ENCODE measurements at regions not wholly inside any gene's neighbourhood (a gene's known extent, or its start where the extent isn't known, plus 50 kb on each side); places are given as distances from the start of the nearest gene placed in this dataset.

GRCh38 chr2:12795851-12796250, 79.1 kb downstream of the TRIB2 start:
- in situ Hi-C loops (cut with MboI; ENCODE audit: low sequenced_read_pairs) = no loop called here
- DNase-seq (ENCODE audit: low spot score in 2 of 2) = no peak
- H3K4me1 ChIP-seq = no peaks in the 10 kb centered on the region

DNA sequence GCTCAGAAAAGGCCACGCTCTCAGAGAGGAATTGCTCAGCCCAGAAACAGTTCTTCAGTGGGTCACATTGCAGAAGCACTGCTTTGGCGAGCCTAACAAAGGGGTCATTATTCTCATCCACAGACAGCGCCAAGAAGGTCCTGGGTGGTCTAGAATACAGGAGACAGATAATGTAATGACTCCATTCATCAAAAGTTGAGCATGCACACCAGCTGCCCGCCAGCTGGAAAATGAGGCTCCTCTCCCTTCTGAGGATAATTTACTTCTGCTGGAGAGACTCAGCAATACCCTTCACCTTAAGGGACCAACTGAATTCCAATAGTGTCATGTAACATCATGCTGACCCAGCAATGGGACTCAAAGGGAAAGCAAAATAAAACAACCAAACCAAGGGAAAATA, 79.9 kb downstream of the TRIB2 start:
- in situ Hi-C loops (cut with MboI; ENCODE audit: low sequenced_read_pairs) = no loop called here
- H3K9me3 ChIP-seq = no peaks in the 10 kb centered on the region

More at GRCh38 chr2:12795851-12796250, 79.1 kb downstream of the TRIB2 start:
- H3K36me3 ChIP-seq (replicated peaks) = no peaks in the 10 kb centered on the region
- no peaks in the 10 kb centered on the region for H3K9me3 ChIP-seq
- H3K27me3 ChIP-seq (ENCODE audit: low read depth) = no peaks in the 10 kb centered on the region
- H3K4me3 ChIP-seq = no peak overlapping the region

GRCh38 chr2:12797815-12798214, 81.1 kb downstream of the TRIB2 start:
- no peaks in the 10 kb centered on the region for H3K36me3 ChIP-seq (replicated peaks)
- no peaks in the 10 kb centered on the region for H3K4me1 ChIP-seq
- H3K4me3 ChIP-seq = no peak overlapping the region
- in situ Hi-C loops (cut with MboI; ENCODE audit: low sequenced_read_pairs) = no loop called here
- no peaks in the 10 kb centered on the region for H3K9me3 ChIP-seq
- DNase-seq (ENCODE audit: low spot score in 2 of 2) = no peak
- H3K27me3 ChIP-seq (ENCODE audit: low read depth) = no peaks in the 10 kb centered on the region

More for the DNA sequence above, 79.9 kb downstream of the TRIB2 start:
- no peaks in the 10 kb centered on the region for H3K36me3 ChIP-seq (replicated peaks)
- DNase-seq (ENCODE audit: low spot score in 2 of 2) = no peak
- no peaks in the 10 kb centered on the region for H3K4me1 ChIP-seq
- no peaks in the 10 kb centered on the region for H3K27me3 ChIP-seq (ENCODE audit: low read depth)
- no peak overlapping the region for H3K4me3 ChIP-seq

DNA sequence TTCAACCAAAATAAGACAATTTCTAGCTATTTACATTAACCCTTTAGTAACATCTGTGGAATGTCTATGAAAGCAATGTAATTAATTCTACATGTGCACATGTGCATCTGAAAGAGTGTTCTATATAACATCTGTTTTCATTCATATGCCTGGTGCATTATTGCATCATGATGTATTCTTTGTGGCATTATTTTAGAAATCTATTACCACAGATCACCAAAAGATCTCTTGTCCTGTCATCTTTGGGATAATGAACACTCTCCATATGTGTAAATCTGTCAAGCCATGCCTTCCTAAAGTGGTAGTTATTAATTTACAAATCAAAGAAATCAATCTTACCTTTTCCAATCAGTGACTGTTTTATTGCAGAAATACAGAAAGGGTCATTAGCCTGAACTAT, 86.9 kb downstream of the TRIB2 start:
- no peak for DNase-seq (ENCODE audit: low spot score in 2 of 2)
- H3K36me3 ChIP-seq (replicated peaks) = no peaks in the 10 kb centered on the region
- H3K27me3 ChIP-seq (ENCODE audit: low read depth) = no peaks in the 10 kb centered on the region
- H3K4me1 ChIP-seq = no peaks in the 10 kb centered on the region
- no peaks in the 10 kb centered on the region for H3K9me3 ChIP-seq
- H3K4me3 ChIP-seq = no peak overlapping the region
- in situ Hi-C loops (cut with MboI; ENCODE audit: low sequenced_read_pairs) = no loop called here

GRCh38 chr2:12804091-12804856, 87.5 kb downstream of the TRIB2 start:
- no peaks in the 10 kb centered on the region for H3K9me3 ChIP-seq
- no peak overlapping the region for H3K4me3 ChIP-seq
- H3K4me1 ChIP-seq = no peaks in the 10 kb centered on the region
- no peaks in the 10 kb centered on the region for H3K27me3 ChIP-seq (ENCODE audit: low read depth)
- no peaks in the 10 kb centered on the region for H3K36me3 ChIP-seq (replicated peaks)
- in situ Hi-C loops (cut with MboI; ENCODE audit: low sequenced_read_pairs) = no loop called here
- no peak for DNase-seq (ENCODE audit: low spot score in 2 of 2)

- no peaks in the 10 kb centered on the region for H3K4me1 ChIP-seq
Measured at GRCh38 chr2:12805033-12805432, 88.3 kb downstream of the TRIB2 start.

GRCh38 chr2:12806549-12807242, 90.0 kb downstream of the TRIB2 start:
- no peaks in the 10 kb centered on the region for H3K27me3 ChIP-seq (ENCODE audit: low read depth)
- H3K4me1 ChIP-seq = no peaks in the 10 kb centered on the region
- H3K36me3 ChIP-seq (replicated peaks) = no peaks in the 10 kb centered on the region
- no peaks in the 10 kb centered on the region for H3K9me3 ChIP-seq
- no peak for DNase-seq (ENCODE audit: low spot score in 2 of 2)
- in situ Hi-C loops (cut with MboI; ENCODE audit: low sequenced_read_pairs) = no loop called here
- H3K4me3 ChIP-seq = no peak overlapping the region

More at GRCh38 chr2:12805033-12805432, 88.3 kb downstream of the TRIB2 start:
- H3K9me3 ChIP-seq = no peaks in the 10 kb centered on the region
- no peaks in the 10 kb centered on the region for H3K27me3 ChIP-seq (ENCODE audit: low read depth)
- H3K4me3 ChIP-seq = no peak overlapping the region
- no peak for DNase-seq (ENCODE audit: low spot score in 2 of 2)
- no peaks in the 10 kb centered on the region for H3K36me3 ChIP-seq (replicated peaks)
- in situ Hi-C loops (cut with MboI; ENCODE audit: low sequenced_read_pairs) = no loop called here

DNA sequence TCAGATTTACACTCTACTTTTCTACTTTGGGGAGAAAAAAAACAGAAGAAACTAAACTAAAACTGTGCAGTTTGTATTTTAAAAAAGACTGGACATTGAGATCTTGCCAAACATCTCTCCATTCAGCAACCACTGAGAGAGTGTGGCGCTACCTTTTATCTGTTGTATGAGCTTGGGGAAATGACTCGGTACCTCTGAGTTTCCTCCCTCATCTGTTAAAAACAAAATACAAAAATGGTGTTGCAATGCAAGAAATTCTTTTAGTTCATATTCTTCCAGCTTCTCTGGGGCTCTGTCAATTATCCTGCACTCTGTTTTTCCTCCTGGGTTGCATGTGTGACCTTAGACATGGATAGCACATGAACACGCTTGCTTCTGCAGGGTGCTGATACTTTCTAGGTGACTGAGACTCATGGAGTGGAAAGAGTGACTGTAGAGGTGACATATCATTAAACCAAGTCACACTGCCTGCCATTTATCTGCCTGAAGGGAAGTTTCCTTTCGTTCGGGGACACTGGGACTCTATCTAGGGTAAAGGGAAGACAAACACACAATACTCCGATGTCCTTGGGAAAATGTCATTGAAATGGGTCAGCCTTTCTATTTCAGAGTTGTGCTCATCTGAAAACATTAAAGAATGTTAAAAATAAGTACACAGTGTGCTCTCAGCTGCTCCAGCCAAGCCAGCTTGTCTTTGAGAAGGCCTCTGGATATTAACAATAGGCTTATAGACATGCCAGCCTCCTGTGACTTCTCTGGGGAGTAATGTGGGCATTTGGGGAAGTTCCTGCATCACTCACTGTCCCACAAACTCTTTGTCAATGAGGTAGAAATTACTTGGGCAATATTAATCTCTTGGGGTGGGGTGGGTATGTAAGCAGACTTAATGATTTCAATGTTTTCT, 91.4 kb downstream of the TRIB2 start:
- no peak for DNase-seq (ENCODE audit: low spot score in 2 of 2)
- no peaks in the 10 kb centered on the region for H3K27me3 ChIP-seq (ENCODE audit: low read depth)
- in situ Hi-C loops (cut with MboI; ENCODE audit: low sequenced_read_pairs) = no loop called here
- no peaks in the 10 kb centered on the region for H3K36me3 ChIP-seq (replicated peaks)
- no peak overlapping the region for H3K4me3 ChIP-seq
- no peaks in the 10 kb centered on the region for H3K9me3 ChIP-seq
- H3K4me1 ChIP-seq = no peaks in the 10 kb centered on the region

DNA sequence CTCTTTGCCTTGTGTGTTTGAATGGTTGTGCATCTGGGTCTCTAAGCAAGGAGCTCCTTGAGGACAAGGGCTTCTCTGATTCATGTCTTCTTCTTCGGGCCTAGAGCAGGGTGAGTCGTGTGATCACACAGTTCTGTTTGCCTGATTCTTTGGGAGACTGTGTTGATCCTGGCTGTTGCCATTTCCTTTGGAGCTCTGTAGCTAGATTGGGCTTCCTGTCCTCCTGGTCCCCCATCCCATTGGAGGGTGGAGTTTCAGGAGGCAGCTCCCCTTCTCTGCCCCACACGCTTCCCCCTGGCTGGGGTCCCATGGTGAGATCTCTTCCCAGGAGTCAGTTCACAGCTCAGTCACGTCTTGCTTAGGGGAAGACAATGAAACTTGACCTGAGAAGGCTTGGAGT, 92.8 kb downstream of the TRIB2 start:
- in situ Hi-C loops (cut with MboI; ENCODE audit: low sequenced_read_pairs) = no loop called here
- Histone ChIP-seq H3K9me3 (no peaks in the 10 kb centered on the region), H3K36me3 (replicated peaks) (no peaks in the 10 kb centered on the region), H3K4me3 (no peak overlapping the region), H3K4me1 (no peaks in the 10 kb centered on the region), H3K27me3 (ENCODE audit: low read depth) (no peaks in the 10 kb centered on the region)
- no peak for DNase-seq (ENCODE audit: low spot score in 2 of 2)

- in situ Hi-C loops (cut with MboI; ENCODE audit: low sequenced_read_pairs) = no loop called here
- H3K27me3 ChIP-seq (ENCODE audit: low read depth) = no peaks in the 10 kb centered on the region
- H3K4me3 ChIP-seq = no peak overlapping the region
- H3K9me3 ChIP-seq = no peaks in the 10 kb centered on the region
- no peaks in the 10 kb centered on the region for H3K4me1 ChIP-seq
- H3K36me3 ChIP-seq (replicated peaks) = no peaks in the 10 kb centered on the region
- no peak for DNase-seq (ENCODE audit: low spot score in 2 of 2)
Measured at GRCh38 chr2:12811916-12812315, 95.2 kb downstream of the TRIB2 start.

DNA sequence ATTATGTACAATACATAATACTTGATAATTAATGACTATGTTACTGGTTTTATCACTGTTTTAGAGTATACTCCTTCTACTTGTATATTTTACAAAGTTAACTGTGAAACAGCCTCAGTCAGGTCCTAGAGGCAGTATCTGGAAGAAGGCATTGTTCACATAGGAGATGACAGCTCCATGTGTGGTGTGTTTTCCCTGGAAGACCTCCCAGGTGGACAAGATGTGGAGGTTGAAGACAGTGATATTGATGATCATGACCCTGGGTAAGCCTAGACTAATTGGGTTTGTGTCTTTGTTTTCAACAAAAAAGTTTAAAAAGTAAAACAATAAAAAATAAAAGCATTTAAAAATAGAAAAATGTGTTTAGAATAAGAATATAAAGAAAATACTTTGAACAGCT, 96.4 kb downstream of the TRIB2 start:
- Histone ChIP-seq H3K4me3 (no peak overlapping the region), H3K9me3 (no peaks in the 10 kb centered on the region), H3K4me1 (no peaks in the 10 kb centered on the region), H3K27me3 (ENCODE audit: low read depth) (no peaks in the 10 kb centered on the region), H3K36me3 (replicated peaks) (no peaks in the 10 kb centered on the region)
- no peak for DNase-seq (ENCODE audit: low spot score in 2 of 2)
- in situ Hi-C loops (cut with MboI; ENCODE audit: low sequenced_read_pairs) = no loop called here

GRCh38 chr2:12816379-12817306, 99.9 kb downstream of the TRIB2 start:
- Histone ChIP-seq H3K4me1 (no peaks in the 10 kb centered on the region), H3K9me3 (no peaks in the 10 kb centered on the region), H3K27me3 (ENCODE audit: low read depth) (no peaks in the 10 kb centered on the region), H3K36me3 (replicated peaks) (no peaks in the 10 kb centered on the region), H3K4me3 (no peak overlapping the region)
- no peak for DNase-seq (ENCODE audit: low spot score in 2 of 2)
- in situ Hi-C loops (cut with MboI; ENCODE audit: low sequenced_read_pairs) = no loop called here

GRCh38 chr2:12817870-12818269, 101.1 kb downstream of the TRIB2 start:
- Histone ChIP-seq H3K4me3 (no peak overlapping the region), H3K36me3 (replicated peaks) (no peaks in the 10 kb centered on the region), H3K4me1 (no peaks in the 10 kb centered on the region), H3K27me3 (ENCODE audit: low read depth) (no peaks in the 10 kb centered on the region), H3K9me3 (no peaks in the 10 kb centered on the region)
- in situ Hi-C loops (cut with MboI; ENCODE audit: low sequenced_read_pairs) = no loop called here
- DNase-seq (ENCODE audit: low spot score in 2 of 2) = no peak

All from HAP-1 (cell line).